ENCODE measurements at regions not wholly inside any gene's neighbourhood (a gene's known extent, or its start where the extent isn't known, plus 50 kb on each side); places are given as distances from the start of the nearest gene placed in this dataset.

- DNase-seq: no peak
Measured at GRCh38 chr2:150581717-150582472, 94.4 kb upstream of the RND3 start.

- no peak for DNase-seq
Measured at GRCh38 chr2:150578481-150578880, 91.0 kb upstream of the RND3 start.

DNA sequence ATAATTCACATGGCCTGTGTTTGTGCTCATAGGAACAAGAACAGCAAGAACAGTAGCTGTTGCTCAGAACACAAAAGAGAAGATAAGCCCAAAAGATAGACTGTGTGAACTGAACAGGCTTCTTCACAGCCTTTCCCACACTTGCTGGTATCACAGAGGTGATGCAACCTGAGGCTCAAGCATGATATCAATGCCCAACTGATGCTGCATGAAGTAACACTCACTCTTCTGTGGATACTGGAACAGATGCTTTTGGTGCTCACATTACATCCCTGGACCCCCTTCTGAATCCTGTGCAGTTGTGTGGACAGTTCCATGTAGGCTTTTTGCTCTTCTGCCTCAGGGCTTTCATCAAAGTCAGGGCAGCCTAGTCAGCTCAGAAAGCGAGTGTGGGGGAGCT, 88.4 kb upstream of the RND3 start:
- no peak for DNase-seq

DNA sequence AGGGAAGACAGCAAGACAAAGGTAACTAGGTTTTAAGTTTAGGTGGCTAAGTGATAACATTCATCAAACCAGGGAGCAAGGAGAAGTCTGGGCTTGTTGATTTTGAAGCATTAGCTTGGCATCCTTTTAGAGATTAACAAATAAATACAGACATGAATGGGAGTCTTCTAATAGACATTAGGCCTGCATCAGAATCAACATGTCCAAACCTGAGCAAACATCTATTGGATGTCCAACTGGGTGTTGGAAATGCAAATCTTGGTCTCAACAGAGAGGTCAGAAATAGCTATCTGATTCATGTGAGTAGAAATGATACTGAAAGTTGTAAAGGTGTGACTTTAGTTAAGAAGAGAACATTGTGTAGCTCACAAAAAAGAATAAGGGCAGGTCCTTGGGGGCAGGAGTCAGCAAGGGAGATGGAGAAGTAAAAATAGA, 85.5 kb upstream of the RND3 start:
- DNase-seq: no peak

DNA sequence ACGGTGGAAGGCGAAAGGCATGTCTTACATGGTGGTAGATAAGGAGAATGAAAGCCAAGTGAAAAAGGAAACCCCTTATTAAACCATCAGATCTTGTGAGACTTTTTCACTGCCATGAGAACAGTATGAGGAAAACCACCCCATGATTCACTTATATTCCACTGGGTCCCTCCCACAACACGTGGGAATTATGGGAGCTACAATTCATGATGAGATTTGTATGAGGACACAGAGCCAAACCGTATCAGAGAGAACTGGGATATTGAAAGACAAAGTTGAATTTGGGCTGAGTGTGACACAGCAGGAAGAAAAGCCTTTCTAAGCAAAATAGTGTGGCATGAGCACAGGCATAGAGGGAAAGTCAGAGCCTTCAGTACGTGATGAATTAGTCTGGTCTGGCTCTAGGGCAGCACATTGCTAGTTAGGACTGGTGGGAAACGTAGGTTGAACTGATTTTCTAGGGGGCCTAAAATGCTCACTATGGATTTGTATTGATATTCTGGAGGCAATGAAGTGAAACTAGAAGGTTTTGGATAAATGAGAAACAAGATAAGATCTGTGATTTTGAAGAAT, 84.8 kb upstream of the RND3 start:
- DNase-seq: no peak

DNA sequence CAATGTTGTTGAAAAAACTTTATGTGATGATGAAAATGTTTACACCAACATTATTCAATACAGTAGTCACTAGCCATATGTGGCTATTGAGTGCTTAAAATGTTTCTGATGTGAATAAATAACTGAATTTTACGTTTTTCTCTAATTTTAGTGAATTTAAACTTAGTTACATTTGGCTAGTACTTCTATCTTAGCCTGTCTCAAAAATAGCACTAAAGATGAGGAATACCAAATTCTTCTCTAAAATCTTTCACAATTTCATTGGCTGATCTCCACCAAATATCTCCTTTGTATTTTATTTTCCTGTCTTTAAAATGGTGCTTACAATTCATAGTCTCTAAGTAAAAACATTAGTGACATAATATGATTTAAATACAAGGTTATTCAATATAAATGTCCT, 83.7 kb upstream of the RND3 start:
- DNase-seq: no peak

GRCh38 chr2:150570712-150571111, 83.2 kb upstream of the RND3 start:
- DNase-seq: no peak

DNA sequence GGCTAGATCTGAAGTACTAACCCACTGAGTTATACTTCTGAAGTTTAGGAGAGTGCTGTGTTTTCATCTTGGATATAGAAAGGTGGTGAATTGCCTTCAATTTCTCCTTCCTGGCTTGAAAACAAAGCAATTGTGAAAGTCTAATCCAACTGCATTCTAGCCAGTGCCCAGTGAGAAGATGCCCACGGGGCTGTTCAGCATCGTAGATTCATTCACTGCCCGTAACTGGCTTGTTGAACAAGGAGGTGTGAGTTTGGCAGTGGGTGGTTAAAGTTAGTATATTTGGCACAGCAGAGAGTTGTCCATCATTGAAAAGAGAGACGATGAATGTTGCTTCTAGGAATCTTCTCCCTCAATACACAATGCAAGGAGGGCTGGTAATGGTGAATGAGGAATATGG, 82.3 kb upstream of the RND3 start:
- DNase-seq: no peak

GRCh38 chr2:150567771-150568301, 80.4 kb upstream of the RND3 start:
- DNase-seq: no peak

GRCh38 chr2:150566289-150566688, 78.8 kb upstream of the RND3 start:
- no peak for DNase-seq

GRCh38 chr2:150561076-150561475, 73.6 kb upstream of the RND3 start:
- DNase-seq: no peak

- no peak for DNase-seq
Measured at GRCh38 chr2:150557020-150557600, 69.6 kb upstream of the RND3 start.

DNA sequence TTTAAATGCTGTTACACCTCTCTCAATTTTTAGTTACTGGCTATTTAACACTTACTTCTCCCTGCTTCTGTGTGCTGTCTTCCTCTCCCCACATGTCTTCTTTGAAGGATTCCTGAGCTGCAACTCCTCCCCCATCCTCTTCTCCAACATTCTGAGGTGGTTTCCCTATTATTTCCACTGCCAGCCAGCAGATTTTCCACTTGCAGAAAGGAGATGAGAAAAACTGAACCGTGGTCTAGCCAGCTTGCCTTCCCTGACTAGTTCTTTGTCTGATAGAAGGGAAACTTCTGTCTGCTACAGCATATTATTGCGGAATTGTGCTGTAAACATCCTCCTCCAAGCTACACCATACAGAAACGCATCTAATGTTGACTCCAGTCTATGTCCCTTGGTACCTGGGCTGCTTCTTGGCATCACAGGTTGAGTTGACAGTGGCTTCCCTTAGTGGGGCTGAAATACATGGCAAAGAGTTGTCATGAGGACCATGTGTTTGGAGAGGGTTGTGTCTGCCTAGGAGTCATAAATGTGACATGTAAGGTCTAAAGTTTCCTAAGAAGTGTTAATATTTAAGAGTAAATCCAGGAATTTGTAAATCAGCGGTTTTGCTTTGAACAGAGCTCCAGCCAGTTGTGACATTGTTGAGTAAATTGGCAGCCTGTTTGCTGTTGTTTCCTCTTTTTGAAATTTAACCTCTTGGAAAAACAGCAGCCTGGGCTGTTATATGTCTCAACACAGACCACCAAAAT, 68.3 kb upstream of the RND3 start:
- DNase-seq: no peak

GRCh38 chr2:150554046-150554445, 66.6 kb upstream of the RND3 start:
- DNase-seq: no peak

DNA sequence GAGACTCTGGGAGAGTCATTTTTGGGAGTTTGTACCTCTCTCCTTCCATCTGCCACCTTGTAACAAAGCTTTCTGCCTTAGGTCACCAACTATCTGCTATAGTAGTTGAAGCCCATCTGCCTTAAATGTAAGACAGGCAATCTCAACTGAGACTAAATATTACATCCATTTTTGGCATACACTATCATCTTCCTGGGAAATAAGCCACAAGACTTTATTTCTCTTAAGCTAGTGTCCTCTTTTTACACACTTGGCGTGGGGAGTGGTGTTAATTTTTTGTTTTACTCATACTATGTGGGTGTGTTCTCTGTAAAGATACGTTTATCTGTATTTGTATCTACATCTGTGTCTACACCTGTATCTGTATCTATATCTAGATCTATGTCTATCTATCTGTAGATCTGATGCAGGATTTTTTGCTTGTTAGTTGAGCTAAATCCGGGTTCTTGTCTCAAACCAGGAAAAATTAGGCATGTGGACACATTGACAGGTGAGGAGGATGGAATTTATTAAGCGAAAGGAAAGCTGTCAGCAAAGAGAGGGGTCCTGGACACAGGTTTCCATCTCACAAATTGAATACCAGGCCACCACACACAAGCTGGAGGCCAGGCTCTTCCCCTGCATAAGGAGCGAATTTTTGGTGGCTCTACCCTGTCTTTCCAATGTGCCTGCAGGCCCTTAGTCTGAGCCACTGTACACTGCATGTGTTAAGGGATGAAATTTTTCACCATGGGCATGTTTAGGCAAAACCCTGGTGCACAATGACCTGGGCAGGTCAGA, 64.8 kb upstream of the RND3 start:
- DNase-seq: no peak

GRCh38 chr2:150549381-150549780, 61.9 kb upstream of the RND3 start:
- DNase-seq: no peak

GRCh38 chr2:150548527-150548926, 61.1 kb upstream of the RND3 start:
- no peak for DNase-seq

DNA sequence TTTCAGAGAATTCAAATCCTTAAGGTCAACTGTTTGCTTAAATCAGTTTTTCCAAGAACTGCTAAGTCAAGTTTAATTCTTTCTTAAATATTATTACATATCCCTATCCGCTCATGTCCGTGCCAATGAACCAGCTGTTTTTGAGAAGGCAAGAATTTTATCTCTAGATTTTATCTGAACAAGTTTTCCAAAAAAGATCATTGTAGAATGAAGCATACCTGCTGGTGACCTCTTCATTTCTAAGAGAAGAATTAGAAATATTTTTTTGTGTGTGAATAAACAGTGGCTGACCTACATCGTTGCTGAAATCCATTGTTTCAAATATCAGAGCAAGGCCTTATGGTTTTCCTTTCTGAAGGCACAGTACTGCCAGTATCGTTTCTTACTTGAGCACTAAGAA, 58.4 kb upstream of the RND3 start:
- no peak for DNase-seq

DNA sequence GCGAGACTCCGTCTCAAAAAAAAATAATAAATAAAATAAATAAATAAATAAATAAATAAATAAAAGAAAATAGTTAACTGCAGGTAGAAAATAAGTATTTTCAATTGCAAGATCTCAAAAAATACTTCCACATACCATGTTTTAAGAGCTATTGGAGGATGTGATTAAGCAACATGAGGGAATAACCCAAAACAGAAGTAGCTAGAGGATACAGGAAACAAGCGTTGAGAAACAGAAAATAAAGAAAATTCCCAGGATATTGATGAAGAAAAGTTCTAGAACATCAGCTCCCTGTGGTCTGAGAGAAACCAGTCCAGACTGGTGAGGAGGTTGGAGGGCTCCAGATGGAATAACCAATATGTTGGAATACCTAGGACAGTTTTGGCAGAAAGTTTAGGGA, 57.3 kb upstream of the RND3 start:
- DNase-seq: no peak

DNA sequence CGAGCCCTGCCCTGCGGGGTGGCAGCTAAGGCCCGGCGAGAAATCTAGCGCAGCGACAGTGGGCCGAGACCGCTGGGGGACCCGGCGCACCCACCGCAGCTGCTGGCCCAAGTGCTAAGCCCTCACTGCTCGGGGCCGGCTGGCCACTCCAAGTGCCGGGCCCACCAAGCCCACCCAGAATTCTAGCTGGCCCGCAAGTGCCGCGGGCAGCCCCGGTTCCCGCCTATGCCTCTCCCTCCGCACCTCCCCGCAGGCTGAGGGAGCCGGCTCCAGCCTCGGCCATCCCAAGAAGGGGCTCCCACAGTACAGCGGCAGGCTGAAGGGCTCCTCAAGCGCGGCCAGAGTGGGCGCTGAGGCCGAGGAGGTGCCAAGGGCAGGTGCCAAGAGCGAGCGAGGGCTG, 55.2 kb upstream of the RND3 start:
- DNase-seq: no peak

DNA sequence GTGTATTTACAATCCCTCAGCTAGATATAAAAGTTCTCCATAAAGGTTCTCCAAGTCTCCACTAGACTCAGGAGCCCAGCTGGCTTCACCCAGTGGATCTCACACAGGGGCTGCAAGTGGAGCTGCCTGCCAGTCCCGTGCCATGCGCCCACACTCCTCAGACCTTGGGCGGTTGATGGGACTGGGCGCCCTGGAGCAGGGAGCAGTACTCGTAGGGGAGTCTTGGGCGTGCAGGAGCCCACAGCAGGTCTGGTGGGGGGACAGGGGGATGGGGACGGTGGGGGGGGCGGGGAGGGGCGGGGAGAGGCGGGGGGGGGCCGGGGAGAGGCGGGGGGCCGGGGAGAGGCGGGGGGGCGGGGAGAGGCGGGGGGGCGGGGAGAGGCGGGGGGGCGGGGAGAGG, 54.7 kb upstream of the RND3 start:
- no peak for DNase-seq

DNA sequence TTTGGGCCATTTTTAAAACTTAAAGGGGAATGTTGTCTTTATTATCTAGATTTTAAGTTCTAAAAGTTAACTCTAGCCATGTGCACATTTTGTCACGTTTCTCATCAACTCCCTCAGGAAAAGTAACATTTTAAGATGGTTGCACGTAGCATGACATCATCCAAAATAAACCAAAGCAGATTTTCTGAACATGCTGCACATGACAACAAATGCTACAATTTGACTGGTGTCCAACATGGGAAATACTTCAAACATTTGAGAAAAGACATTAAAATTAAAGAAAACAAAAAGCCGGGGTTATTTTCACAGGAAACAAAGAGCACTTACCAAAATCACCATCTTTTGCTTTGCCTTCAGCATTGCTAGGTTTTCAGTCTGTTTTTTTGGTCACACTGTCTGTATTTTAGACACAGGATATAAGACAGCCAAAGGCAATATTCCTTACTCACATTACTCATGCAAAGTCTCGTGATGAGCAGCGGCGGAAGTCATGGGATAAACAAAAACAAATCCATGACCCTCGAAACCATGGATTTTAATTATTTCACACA, 51.3 kb upstream of the RND3 start:
- no peak for DNase-seq

All from right kidney (tissue), 1 donor.